ENCODE measurements at regions not wholly inside any gene's neighbourhood (a gene's known extent, or its start where the extent isn't known, plus 50 kb on each side); places are given as distances from the start of the nearest gene placed in this dataset.
"Not testable (repeated sequence)": the region's sequence is repeated elsewhere in the genome, so short reads cannot be mapped to it uniquely, and the experiment has no call there.

- H3K9me3 ChIP-seq, result no peaks in the 10 kb centered on the region
- ATAC-seq, result no peak
- no peaks in the 10 kb centered on the region for H3K36me3 ChIP-seq (ENCODE audit: low read depth)
- TF ChIP-seq, protein P1, sequence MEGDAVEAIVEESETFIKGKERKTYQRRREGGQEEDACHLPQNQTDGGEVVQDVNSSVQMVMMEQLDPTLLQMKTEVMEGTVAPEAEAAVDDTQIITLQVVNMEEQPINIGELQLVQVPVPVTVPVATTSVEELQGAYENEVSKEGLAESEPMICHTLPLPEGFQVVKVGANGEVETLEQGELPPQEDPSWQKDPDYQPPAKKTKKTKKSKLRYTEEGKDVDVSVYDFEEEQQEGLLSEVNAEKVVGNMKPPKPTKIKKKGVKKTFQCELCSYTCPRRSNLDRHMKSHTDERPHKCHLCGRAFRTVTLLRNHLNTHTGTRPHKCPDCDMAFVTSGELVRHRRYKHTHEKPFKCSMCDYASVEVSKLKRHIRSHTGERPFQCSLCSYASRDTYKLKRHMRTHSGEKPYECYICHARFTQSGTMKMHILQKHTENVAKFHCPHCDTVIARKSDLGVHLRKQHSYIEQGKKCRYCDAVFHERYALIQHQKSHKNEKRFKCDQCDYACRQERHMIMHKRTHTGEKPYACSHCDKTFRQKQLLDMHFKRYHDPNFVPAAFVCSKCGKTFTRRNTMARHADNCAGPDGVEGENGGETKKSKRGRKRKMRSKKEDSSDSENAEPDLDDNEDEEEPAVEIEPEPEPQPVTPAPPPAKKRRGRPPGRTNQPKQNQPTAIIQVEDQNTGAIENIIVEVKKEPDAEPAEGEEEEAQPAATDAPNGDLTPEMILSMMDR (IDR thresholded peaks at IDR 0.05), result no peak
- intact Hi-C loops (cut with DNase I, micrococcal nuclease), result no loop called here
- DNase-seq, result no peak
- H3K4me1 ChIP-seq (ENCODE audit: low read depth), result no peaks in the 10 kb centered on the region
- no peak overlapping the region for H3K4me3 ChIP-seq
These were observed 88.9 kb upstream of the WAC start for GRCh38 chr10:28444031-28444430.

- intact Hi-C loops (cut with DNase I, micrococcal nuclease), result no loop called here
- no peaks in the 10 kb centered on the region for H3K4me1 ChIP-seq (ENCODE audit: low read depth)
- ATAC-seq (no peak), DNase-seq (no peak)
- H3K9me3 ChIP-seq, result no peaks in the 10 kb centered on the region
- H3K4me3 ChIP-seq, result no peak overlapping the region
- TF ChIP-seq, protein P1 (IDR thresholded peaks at IDR 0.05), result no peak
- H3K36me3 ChIP-seq (ENCODE audit: low read depth), result no peaks in the 10 kb centered on the region
These were observed 87.4 kb upstream of the WAC start for GRCh38 chr10:28445516-28445915.

- DNase-seq (no peak), ATAC-seq (no peak)
- TF ChIP-seq, protein P1 (IDR thresholded peaks at IDR 0.05), result no peak
- Histone ChIP-seq H3K4me3 (no peak overlapping the region), H3K4me1 (ENCODE audit: low read depth) (no peaks in the 10 kb centered on the region), H3K36me3 (ENCODE audit: low read depth) (no peaks in the 10 kb centered on the region), H3K9me3 (no peaks in the 10 kb centered on the region)
- intact Hi-C loops (cut with DNase I, micrococcal nuclease), result no loop called here
These were observed 83.5 kb upstream of the WAC start for GRCh38 chr10:28449382-28449781.

DNA sequence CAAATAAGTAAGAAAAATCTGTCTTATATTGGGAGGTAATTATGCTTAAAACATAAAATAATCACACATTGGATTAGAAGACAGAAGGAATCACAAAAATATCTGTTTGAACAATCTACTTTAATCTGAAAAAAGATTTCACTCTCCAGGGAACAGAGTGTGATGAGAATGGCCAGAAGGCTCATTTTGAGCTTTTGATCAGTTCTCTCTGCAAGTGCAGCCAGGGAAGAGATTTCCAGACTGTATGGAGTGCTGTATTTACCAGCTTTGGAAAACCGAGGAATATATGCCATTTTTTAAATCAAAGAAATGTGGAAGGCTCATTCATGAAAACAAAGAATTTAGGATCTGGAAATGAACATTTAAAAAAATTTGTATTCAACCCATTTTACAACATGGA is 83.0 kb upstream of the WAC start:
- intact Hi-C loops (cut with DNase I, micrococcal nuclease), result no loop called here
- H3K36me3 ChIP-seq (ENCODE audit: low read depth), result no peaks in the 10 kb centered on the region

DNA sequence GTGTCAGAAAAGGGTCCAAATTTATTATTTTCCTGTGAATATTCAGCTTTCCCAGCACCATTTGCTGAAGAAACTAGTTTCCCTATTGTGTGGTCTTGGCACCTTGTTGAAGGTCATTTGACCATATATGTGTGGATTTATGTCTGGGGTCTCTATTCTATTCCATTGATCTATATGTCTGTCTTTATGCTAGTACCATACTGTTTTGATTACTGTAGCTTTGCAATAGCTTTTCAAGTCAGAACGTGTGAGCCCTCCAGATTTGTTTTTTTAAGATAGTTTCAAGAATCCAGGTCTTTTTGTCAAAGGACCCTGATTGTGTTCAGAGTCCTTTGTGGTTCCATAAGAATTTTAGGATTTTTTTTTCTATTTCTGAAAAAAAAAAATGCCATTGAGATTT is 79.0 kb upstream of the WAC start:
- ATAC-seq (no peak), DNase-seq (no peak)
- H3K36me3 ChIP-seq (ENCODE audit: low read depth), result no peaks in the 10 kb centered on the region
- TF ChIP-seq, protein P1 (IDR thresholded peaks at IDR 0.05), result no peak
- no peaks in the 10 kb centered on the region for H3K9me3 ChIP-seq
- intact Hi-C loops (cut with DNase I, micrococcal nuclease), result no loop called here
- H3K4me1 ChIP-seq (ENCODE audit: low read depth), result no peaks in the 10 kb centered on the region
- H3K4me3 ChIP-seq, result no peak overlapping the region

More for the DNA sequence above, 83.0 kb upstream of the WAC start:
- Histone ChIP-seq H3K9me3 (no peaks in the 10 kb centered on the region), H3K4me1 (ENCODE audit: low read depth) (no peaks in the 10 kb centered on the region), H3K4me3 (no peak overlapping the region)
- TF ChIP-seq, protein P1 (IDR thresholded peaks at IDR 0.05), result no peak
- no peak for DNase-seq
- ATAC-seq, result no peak

DNA sequence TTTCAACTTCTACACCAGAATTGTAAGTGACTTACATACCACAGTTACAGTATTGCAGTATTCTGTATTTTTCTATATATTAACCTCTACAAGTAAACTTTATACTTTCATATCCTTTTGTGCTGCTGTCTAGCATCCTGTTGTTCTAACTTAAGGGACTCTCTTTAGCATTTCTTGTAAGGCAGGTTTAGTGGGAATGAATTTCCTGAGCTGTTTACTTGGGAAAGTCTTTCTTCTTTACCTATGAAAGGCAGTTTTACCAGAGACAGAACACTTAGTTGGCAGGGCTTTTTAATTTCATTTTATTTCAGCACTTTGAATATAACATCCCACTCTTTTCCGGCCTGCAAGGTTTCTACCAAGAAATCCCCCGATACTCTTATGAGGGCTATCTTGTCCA is 75.8 kb upstream of the WAC start:
- Histone ChIP-seq H3K4me3 (no peak overlapping the region), H3K4me1 (ENCODE audit: low read depth) (no peaks in the 10 kb centered on the region), H3K36me3 (ENCODE audit: low read depth) (no peaks in the 10 kb centered on the region), H3K9me3 (no peaks in the 10 kb centered on the region)
- ATAC-seq (no peak), DNase-seq (no peak)
- TF ChIP-seq, protein P1 (IDR thresholded peaks at IDR 0.05), result no peak
- intact Hi-C loops (cut with DNase I, micrococcal nuclease), result no loop called here

GRCh38 chr10:28457873-28458272 is 75.0 kb upstream of the WAC start:
- intact Hi-C loops (cut with DNase I, micrococcal nuclease); H3K4me1 ChIP-seq (ENCODE audit: low read depth); H3K9me3 ChIP-seq; H3K4me3 ChIP-seq; H3K36me3 ChIP-seq (ENCODE audit: low read depth); ATAC-seq: not testable (repeated sequence)
- peak in 1 of 3 donors; percentile 21 for DNase-seq

Measured in mucosa of descending colon (tissue), 3 donors.